ENCODE measurements at regions not wholly inside any gene's neighbourhood (a gene's known extent, or its start where the extent isn't known, plus 50 kb on each side); places are given as distances from the start of the nearest gene placed in this dataset.

GRCh38 chr4:61079976-61080375 is 120.2 kb upstream of the ADGRL3 start:
- DNase-seq: no peak

GRCh38 chr4:61085534-61085933 is 114.6 kb upstream of the ADGRL3 start:
- DNase-seq: no peak

DNA sequence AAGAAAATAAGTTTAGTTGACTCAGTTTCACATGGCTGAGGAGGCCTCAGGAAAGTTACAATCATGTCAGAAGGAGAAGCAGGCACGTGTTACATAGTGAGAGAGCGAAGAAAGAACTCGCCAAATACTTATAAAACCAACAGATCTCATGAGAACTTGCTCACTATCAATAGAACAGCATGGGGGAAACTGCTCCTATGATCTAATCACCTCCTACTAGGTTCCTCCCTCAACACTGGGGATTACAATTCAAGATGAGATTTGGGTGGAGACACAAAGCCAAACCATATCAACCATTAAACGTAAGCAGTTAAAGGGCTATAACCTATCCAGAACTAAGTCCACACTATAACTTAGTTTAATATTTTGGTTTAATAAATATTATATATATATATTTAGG is 113.8 kb upstream of the ADGRL3 start:
- DNase-seq: no peak

DNA sequence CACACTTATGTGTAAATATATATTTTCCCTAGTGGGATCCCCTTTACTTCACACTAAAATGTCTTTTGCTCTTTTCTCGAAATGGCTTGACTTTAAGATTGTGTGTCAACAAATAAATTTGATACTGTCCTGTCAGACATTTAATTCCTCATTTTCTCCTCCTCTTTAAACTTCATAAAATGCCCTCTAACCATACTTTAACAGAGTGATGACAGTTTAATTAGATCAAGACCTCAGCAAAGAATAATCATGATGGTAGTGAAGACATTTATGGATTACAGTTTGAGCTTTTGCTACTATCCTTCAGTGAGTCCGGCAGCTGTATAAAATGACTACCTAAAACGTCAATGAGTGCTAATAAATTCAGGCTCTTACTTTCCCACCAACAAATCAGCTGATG is 113.1 kb upstream of the ADGRL3 start:
- DNase-seq: no peak

GRCh38 chr4:61094854-61095598 is 105.1 kb upstream of the ADGRL3 start:
- no peak for DNase-seq

GRCh38 chr4:61128682-61129081 is 71.4 kb upstream of the ADGRL3 start:
- no peak for DNase-seq

- DNase-seq: no peak
Measured at GRCh38 chr4:61129971-61130370, 70.2 kb upstream of the ADGRL3 start.

GRCh38 chr4:61143461-61143860 is 56.7 kb upstream of the ADGRL3 start:
- DNase-seq: peak; percentile 61

GRCh38 chr4:61149278-61149677 is 50.8 kb upstream of the ADGRL3 start:
- DNase-seq: no peak

Data from NCI-H524 treated with DMSO at 0.1 percent for 48 hours (cell line).